Body of pancreas (tissue), 4 donors: ENCODE measurements at regions not wholly inside any gene's neighbourhood (a gene's known extent, or its start where the extent isn't known, plus 50 kb on each side); places are given as distances from the start of the nearest gene placed in this dataset.

Experiments used
- CTCF ChIP-seq, 7 experiments: fragments of 450-650 bp in 4 of 7; fragments of 200-600 bp in 3 of 7; sonication (generic) in 3 of 7; IDR thresholded peaks; one replicate each; pipeline ENCODE4 v1.5.1; 2016 to 2019; ENCODE audit warnings: antibody characterized with exemption in 7 of 7
- POLR2A ChIP-seq, 3 donors: fragments of 450-650 bp; IDR thresholded peaks; one replicate each; pipeline ENCODE4 v1.6.1; 2016; ENCODE audit warnings: antibody characterized with exemption in 3 of 3, mild to moderate bottlenecking in 2 of 3

GRCh38 chr7:123367484-123368122, 166.8 kb downstream of the IQUB start:
- no peak for TF ChIP-seq POLR2A (IDR thresholded peaks at IDR 0.05)
- TF ChIP-seq CTCF (IDR thresholded peaks at IDR 0.05), result peak; percentile 63 to 84 (median 80)
